Limb (tissue), 2 donors: ENCODE measurements at regions not wholly inside any gene's neighbourhood (a gene's known extent, or its start where the extent isn't known, plus 50 kb on each side); places are given as distances from the start of the nearest gene placed in this dataset.
"Not testable (repeated sequence)": the region's sequence is repeated elsewhere in the genome, so short reads cannot be mapped to it uniquely, and the experiment has no call there.

Experiments used
- DNase-seq, 2 donors: peaks; one replicate each; pipeline ENCODE4 v3.0.0-alpha.2; 2016; ENCODE audit errors: extremely low spot score in 2 of 2

- no peak for DNase-seq
Observed at GRCh38 chr6:168860987-168861386, 392.7 kb downstream of the THBS2 start.

DNA sequence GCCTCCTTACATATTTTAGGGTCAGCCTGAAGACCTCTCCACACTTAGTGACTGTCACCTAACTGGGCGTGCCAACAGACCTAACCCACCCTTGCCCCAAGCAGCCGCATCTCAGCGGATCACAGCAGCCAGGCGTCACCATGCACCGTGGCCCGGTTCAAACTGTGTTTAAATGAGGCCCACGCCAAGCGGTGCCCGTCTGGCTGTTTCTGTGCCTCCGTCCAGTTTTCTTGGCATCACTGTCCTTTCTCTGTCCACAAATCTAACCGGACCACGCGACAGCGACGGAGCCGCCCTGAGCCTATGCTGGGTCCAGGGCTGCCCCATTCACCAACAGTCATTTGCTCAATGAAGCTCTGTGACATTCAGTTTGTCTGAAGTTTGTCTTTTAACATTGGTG lies 393.3 kb downstream of the THBS2 start:
- DNase-seq, result no peak

DNA sequence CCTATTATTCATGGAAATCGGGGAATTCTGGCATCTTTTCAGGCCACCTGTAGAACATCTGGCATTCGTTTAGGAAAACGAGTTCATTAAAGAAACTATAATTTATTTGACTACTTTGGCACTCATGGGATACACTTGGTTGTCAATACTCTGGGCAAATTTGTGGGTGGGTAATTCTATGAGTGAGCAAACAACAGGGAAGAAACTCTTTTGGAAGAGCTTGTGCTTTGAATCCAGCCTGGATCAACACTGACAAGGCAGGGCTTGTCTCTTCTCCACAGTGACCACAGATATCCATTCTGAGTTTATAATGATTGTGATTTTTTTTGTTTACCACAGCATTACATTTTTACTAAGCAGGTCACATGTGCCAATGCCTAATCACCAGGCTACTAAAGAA lies 394.7 kb downstream of the THBS2 start:
- DNase-seq, result peak in 1 of 2 donors; percentile 15

DNA sequence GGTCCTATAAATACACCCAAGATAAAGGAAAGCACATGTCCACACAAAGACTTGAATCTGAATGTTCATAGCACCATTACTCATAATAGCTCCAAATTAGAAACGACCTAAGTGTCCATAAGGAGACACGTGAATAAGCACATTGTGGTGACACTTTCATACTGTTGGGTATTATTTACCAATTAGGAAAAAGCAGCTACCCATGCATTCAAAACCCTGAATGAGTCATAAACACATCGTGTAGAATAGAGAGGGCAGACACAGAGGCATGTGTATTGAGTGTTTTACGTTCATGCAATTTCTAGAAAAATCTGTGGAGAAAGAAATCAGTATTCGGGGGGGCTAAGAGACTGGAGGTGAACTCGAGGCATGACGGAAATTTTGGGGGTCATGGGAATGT lies 396.7 kb downstream of the THBS2 start:
- no peak for DNase-seq

DNA sequence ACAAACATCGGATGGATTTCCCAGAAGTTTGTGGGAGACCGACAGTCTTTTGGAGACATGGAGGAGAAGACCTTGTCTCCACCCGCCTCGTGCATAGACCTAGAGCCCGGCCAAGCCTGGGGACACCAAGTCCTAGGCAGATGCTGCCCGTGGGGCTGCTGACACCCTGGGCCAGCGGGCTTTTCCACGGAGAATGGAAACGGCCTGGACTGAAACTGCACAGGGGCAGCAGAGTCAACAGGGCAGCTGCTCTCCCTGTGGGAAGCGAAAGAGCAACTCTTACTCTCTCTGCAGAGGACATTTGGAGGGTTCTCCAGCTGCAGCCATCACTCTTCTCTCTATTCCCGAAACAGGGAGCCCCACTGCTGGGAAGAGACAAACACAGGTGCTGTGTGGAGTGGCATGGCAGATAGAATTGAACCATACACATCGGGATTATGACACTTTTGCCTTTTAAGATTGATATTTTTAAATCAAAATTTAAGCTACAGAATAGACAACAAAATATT lies 401.2 kb downstream of the THBS2 start:
- no peak for DNase-seq

DNA sequence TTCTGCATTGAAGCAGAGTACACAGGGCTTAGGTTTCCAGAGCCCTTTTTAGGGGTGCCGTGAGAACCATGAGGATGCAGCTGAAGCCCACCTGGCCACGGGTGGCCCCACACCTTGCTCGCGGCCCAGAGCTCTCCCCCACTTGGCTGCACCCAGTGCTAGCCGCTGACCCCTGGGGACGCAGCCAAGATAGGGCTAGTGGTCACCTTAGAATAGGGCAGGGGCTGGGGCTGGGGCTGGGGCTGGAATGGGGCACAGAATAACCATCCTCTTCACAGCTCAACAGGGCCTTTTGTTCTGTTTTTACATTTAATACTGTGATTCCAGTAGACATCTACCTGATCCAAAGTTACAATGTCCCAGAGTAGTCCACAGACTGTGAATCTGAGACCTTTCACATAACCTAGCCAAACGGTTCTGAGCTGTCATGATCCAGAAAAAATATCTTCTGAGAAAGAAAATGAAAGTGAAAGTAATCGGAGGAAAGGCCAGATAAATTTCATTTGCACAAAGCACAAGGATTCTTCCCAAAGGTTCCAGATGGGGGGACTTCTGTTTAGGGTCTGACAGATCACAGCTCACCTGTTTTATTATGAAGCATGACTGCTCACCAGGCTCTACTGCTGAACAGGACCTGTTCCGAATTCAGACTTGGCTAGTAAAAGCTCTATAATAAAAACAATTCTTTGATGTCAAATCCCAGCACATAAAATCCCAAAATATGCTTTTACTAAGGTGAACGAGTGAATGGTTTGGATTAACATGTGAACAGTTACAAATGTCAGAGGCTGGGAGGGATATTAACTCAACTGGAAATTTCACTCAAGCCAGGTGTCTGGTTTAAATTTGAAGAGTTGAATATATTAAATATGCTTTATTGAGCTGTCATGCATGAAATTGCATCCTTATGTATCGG lies 401.9 kb downstream of the THBS2 start:
- no peak for DNase-seq

DNA sequence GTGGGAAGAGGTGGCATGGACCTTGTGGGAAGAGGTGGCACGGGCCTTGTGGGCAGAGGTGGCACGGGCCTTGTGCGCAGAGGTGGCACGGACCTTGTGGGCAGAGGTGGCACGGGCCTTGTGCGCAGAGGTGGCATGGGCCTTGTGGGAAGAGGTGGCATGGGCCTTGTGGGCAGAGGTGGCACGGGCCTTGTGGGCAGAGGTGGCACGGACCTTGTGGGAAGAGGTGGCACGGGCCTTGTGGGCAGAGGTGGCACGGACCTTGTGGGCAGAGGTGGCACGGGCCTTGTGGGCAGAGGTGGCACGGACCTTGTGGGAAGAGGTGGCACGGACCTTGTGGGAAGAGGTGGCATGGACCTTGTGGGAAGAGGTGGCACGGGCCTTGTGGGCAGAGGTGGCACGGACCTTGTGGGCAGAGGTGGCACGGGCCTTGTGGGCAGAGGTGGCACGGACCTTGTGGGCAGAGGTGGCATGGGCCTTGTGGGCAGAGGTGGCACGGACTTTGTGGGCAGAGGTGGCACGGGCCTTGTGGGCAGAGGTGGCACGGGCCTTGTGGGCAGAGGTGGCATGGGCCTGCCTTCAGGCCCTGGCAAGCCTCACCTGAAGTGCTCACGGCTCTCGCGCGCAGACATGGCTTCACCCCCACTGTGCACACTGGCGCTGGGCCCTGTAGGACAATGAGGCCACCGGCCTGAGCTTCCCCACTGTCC lies 403.5 kb downstream of the THBS2 start:
- DNase-seq, result not testable (repeated sequence)

DNA sequence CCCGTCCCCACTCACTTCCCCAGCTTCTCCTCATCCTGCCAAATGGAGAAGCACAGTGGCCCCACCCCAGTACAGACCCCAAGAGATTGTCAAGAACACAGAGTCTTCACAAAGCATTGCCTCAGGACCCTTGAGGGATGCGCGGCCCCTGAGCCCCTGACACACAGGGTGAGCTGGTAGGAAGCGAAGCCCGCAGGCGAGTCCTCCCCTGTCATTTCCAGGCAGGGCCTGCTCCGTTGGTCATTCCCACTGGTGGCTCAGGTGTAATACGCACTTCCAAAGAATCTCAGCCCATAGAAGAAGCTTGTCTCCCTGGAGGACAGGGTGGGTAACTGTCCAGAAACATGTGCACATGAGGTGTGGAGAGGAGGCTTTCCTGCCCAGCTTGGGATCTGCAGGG lies 404.2 kb downstream of the THBS2 start:
- DNase-seq, result no peak

DNA sequence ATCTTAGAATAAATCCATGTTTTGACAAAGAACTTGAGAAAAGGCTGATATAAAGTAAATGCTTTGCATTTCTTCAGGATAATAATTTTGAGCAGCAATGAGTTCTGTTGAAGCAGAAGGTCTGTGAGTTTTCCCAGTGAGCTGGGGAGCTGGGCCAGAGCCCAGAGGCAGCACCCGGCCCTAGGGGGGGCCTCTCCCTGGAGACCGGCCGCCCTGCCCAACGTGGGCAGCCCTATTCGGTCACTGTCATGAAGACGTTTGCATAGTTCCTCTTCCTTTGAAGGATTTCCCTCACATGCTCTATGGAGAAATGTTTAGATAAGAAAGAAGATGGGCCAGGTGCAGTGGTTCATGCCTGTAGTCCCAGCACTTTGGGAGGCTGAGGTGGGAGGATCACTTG lies 404.8 kb downstream of the THBS2 start:
- no peak for DNase-seq

GRCh38 chr6:168844821-168845609 lies 404.0 kb downstream of the SMOC2 start:
- DNase-seq, result no peak

GRCh38 chr6:168842632-168843212 lies 401.7 kb downstream of the SMOC2 start:
- DNase-seq, result not testable (repeated sequence)

DNA sequence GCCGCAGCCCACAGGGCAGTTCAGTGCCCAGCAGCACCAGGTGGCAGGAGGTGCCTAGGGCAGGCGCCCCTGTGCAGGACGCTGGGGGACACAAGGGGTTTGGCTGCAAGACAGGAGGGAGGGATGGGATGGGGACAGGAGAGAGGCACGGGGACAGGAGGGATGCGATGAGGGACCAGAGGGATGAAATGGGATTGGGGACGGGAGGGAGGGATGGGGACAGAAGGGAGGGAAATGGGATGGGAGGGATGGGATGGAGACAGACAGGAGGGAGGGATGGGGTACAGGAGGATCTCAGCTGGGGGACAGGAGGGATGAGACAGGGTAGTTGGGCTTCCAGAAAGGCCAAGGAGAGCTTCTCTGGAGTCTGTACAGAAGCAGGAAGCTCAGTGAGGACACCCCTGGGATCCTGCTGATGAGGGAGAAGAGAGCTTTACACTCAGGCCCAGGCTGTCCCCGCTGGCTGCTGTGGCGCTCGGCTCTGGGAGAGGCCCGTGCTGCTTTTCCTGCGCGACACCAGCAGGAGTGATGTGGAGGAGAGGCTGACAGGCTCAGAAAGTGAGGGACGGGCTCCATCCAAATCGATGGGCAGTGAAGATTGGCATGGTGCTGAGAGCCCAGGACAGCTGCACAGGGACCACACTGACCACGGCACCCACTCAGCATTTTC lies 400.8 kb downstream of the SMOC2 start:
- DNase-seq, result no peak

GRCh38 chr6:168840932-168841331 lies 399.9 kb downstream of the SMOC2 start:
- not testable (repeated sequence) for DNase-seq

GRCh38 chr6:168840299-168840698 lies 399.3 kb downstream of the SMOC2 start:
- DNase-seq, result not testable (repeated sequence)

DNA sequence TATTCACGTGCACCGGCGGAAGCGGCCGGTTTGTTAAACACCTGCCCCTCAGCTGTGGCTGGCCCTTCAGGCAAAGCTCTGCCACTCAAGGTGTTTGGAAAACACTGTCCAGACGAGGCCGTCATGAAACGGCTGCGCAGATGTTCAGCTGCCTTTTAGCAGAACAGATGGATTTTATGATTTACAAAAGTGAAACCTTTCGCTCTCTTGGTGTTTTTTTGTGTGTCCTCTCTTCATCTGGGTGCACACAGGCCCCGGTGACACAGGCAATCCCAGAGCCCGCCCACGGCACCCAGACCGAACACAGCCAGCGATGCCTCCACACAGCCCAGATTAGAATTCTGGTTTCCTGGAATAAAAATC lies 397.0 kb downstream of the SMOC2 start:
- no peak for DNase-seq

DNA sequence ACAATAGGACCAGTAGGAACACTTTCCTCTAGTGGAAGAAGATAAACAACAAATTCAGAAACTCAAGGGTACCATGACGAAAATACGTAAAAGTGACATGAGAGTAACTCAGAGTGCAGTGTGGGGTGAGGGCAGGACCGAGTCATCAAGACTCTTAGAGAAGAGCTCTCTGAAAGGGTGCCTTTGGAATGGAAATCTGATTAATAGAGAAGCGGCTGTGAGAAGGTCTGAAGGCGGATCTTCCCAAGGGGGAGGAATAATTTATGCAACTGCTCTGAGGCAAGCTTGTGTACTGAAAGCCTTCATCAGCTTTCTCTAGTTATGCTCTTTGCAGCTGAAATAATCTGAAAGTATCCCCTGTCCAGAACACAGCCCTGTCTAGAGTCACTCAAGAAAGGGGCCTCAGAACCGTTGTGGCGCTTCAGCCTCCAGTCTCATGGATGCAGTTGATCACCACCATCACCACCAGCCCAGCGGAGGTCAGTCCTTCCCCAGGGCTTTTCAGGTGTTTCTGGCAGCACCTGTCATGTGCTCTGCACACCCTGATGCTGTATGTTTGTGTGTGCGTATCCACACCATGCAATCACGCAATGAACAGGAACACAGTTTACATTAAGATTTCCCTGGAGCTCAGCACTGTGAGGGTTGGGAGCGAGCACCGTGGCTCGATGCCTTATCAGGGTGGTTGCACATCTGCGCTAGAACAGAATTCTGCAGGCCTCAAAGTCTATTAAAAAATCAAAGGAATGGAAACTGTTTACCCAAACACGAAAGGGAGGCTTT lies 396.5 kb downstream of the SMOC2 start:
- no peak for DNase-seq

GRCh38 chr6:168835991-168836390 lies 395.0 kb downstream of the SMOC2 start:
- no peak for DNase-seq

DNA sequence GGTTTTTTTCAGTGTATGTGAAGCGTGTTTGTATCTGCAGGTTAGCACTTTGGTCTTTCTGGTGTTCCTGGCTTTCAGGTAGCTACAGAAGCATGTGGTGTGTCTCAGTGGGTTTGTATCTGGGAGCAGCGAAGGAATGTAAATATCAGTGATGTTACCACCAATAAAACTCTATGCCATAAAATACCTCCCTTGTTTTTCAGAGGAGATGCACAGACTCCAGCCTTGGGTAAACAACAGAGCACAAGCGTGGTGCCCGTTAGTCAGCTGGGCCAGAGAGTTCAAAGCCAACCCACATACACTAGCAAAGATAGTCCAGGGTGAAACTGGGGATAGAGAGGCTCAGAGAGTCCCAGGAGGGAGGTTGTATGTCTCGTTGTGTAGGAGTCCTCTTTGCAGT lies 393.8 kb downstream of the SMOC2 start:
- DNase-seq, result no peak

DNA sequence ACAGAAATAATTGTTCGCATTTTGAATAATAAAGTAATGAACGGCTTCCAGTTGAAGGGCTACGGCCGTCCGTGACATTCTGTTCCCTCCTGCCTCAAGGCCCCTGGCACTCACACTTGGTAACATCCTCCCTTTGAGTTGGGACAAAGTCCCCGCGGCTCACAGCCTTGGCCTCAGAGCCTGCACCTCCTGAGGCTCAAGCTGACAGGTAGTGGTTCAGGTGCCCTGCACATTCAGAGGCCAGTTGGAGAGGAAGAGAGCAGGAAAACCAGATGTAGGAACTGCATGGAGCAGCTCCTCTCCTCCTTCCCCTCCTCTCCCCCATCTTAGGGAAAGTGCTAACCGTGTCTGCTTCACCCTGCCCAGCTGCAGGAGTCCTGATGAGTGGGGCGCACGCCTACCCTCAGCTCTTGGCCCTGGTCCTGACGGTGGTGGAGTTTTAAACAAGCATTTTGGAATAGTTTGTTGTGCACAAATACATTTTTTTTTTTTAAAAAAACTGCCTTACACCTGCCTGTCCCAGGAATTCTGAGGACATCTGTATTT lies 393.1 kb downstream of the SMOC2 start:
- DNase-seq, result no peak

DNA sequence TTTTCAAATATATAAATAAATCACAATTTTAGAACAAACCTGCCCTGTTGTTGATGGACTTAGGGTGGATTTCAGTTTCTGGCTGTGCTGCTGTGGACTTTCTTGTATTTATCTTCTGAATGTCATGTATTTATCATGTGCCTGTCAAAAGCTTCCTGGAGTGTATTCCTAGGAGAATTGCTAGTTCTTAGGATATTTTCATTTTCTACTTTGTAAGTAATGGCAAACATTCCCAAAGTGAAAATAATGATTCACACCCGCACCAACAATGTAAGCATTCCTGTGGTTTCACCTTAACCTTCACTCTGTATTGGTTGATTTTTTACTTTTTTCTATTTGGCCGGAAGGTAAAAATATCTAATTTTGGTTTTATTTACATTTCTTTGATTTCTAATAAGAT lies 387.8 kb downstream of the SMOC2 start:
- no peak for DNase-seq
